ENCODE measurements at regions not wholly inside any gene's neighbourhood (a gene's known extent, or its start where the extent isn't known, plus 50 kb on each side); places are given as distances from the start of the nearest gene placed in this dataset.

- DNase-seq, result no peak
Measured at GRCh38 chr3:159922193-159922840, 66.3 kb upstream of the IL12A start.

GRCh38 chr3:159922861-159923312 lies 65.7 kb upstream of the IL12A start:
- DNase-seq, result no peak

GRCh38 chr3:159923336-159923735 lies 65.3 kb upstream of the IL12A start:
- no peak for DNase-seq

GRCh38 chr3:159923956-159924355 lies 64.7 kb upstream of the IL12A start:
- no peak for DNase-seq

- no peak for DNase-seq
Measured at GRCh38 chr3:159924411-159924810, 64.2 kb upstream of the IL12A start.

GRCh38 chr3:159925248-159925647 lies 63.4 kb upstream of the IL12A start:
- DNase-seq, result no peak

GRCh38 chr3:159926573-159926972 lies 62.1 kb upstream of the IL12A start:
- no peak for DNase-seq

- DNase-seq, result no peak
Measured at GRCh38 chr3:159928071-159928491, 60.6 kb upstream of the IL12A start.

GRCh38 chr3:159928666-159929065 lies 60.0 kb upstream of the IL12A start:
- DNase-seq, result no peak

GRCh38 chr3:159929171-159930141 lies 59.2 kb upstream of the IL12A start:
- no peak for DNase-seq

- DNase-seq, result no peak
Measured at GRCh38 chr3:159934216-159934615, 54.4 kb upstream of the IL12A start.

GRCh38 chr3:159936541-159936940 lies 52.1 kb upstream of the IL12A start:
- no peak for DNase-seq

GRCh38 chr3:159937561-159938166 lies 51.0 kb upstream of the IL12A start:
- DNase-seq, result no peak

GRCh38 chr3:159938714-159939113 lies 49.9 kb upstream of the IL12A start:
- DNase-seq, result no peak

All from NCI-H510A (cell line).